ENCODE measurements at regions not wholly inside any gene's neighbourhood (a gene's known extent, or its start where the extent isn't known, plus 50 kb on each side); places are given as distances from the start of the nearest gene placed in this dataset.

DNA sequence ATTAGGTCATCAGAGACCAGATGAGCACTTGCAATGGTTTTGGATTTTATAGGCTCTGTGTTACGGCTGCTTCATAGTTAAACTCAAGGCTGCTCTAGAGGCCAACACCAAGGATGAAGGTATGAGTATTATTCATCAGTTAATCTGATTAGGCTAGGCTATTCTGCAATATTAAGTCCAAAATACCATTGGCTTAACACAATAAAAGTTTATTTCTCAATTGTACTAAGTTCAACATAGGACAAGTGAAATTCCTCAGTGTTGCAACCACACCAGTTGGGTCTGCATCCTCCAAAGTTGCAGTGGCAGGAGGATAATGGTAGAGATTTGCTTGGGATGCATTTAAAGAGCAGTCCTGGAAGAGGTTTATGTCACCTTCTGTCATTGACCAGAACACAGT is 538.3 kb upstream of the CDH2 start:
- peak; percentile 81 for DNase-seq (ENCODE audit: low read depth)

DNA sequence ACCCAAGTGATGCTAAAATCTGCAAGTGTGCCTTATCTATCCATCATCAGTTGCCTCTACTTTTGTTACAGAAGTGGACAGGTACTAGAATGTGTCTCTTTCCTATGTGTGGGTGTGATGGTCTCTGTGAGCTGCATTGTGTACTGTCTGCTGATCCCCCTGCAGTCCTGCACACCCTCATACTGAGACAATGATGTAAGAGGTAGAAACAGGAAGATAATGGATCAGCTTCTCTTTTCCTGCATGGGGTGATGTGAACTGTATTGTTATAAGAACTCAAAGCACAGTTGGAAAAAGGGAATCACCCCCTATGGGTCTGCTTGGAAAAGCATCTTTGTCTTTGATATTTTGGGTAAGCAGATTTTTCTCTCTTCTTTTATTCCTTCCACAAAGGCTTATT is 537.6 kb upstream of the CDH2 start:
- DNase-seq (ENCODE audit: low read depth) = no peak

DNA sequence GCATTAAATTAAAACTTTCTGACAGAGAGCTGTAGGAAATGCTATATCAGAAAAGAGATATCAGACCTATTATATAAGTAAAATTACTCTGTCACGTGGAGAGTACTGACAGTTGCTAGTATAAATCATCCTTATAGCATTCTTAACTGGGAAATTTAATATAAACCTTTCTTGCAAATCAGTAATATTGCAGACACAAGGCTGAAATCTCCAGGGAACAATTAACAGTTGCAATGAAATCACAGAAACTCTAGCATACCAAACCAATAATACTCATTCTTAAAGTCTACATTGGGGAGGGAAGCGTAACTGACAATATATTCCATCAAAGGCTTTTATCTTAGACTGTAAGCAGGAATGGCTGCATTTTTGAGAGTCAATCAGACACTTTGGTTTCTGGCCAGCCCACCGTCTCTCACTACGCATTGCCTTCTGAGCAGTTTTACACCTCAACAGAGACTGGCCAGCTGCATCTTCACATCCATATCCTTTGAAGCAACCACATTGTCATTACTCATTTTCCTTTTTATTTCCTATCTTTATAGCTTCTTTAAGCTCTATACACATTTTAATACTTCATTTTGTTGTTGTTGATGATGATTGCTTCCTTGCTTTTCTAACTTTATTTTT is 536.0 kb upstream of the CDH2 start:
- DNase-seq (ENCODE audit: low read depth) = no peak

DNA sequence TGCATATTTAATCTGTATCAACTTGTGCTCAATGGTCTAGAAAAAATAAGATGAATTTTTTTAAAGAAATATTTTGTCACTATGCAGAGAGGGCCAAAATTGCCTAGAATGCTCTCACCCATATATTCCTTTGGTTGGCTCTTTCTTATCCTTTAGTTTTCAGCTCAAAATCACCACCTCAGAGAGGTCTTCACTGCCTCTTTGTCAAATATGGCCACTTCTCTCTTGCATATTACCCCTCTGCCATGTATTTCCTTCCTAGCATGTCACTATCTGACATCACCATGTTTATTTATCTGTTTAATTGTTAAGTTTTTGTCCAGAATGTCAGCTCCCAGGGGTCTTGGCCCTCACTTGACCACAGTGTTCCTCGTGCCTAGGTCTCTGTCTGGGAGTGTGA is 535.2 kb upstream of the CDH2 start:
- no peak for DNase-seq (ENCODE audit: low read depth)

DNA sequence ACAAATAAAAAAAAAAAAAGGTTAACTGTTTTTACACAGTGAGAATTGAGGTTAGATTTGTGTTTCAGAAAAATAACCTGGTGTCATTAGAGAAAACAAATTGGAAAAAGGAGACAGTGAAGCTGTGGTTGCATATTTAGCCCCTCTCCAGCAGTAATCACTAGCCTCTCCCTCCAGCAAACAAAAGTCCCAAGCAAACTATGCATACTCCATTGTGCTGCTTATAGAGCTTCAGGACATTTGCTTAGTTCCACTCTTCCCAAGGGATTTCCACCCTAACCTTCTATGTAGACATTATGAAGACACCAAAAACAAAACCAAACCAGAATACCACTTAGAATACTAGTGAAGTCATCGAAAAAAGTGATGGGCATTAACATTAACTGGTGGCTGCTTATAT is 534.2 kb upstream of the CDH2 start:
- DNase-seq (ENCODE audit: low read depth) = no peak

DNA sequence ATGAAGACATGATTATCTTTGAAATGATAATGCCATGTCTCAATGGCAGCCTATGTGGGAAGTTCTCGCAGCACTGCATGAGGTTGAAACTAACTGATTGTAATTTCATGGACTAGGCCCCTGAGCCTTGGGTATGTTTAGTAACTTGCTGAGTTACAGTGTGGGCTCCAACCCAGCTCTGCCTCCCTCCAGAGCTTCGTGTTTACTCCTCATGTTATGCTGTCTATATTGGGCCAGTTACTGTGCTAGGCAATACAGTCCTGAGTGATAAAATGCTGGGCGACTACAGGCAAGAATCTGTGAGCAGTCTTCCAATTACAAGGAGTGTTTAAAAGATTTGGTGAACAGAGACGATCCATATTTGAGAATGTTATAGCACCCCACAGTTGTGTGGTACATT is 530.1 kb upstream of the CDH2 start:
- DNase-seq (ENCODE audit: low read depth) = no peak

DNA sequence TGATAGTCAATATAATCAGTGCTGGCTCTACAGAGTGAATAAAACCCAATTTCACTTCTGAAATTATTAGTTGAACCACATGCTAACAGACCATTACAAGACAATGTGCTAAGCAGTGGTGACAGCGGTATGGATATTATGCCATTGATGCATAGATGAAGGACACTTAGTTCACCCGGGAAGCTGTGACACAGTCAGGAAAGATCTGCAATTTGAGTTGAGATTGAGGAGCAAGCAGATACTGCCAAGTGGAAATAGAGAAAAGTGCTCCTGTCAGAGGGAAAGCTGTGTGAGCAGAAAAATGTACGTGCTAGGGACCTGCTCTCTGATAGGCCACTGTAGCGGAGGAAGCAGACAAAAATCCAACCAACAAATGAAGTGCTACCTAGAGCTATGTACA is 529.5 kb upstream of the CDH2 start:
- no peak for DNase-seq (ENCODE audit: low read depth)

DNA sequence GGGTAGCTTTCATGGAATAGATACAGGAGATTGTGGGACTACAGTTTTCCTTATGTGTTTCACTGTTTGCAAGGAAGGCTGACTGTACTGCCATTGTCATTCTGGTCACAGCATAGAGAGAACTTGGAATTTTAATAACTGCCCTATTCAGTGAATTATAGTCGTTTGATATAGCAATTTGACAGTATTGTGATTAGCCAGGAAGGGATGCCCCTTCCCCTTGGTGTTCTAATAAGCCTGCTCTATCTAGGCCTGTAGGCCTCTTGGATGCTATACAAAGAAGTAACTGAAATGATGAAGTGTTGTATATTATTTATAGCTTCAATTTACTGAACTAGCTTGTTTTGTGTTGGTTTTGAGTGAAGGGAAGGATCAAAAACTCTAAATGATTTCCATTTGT is 528.6 kb upstream of the CDH2 start:
- no peak for DNase-seq (ENCODE audit: low read depth)

DNA sequence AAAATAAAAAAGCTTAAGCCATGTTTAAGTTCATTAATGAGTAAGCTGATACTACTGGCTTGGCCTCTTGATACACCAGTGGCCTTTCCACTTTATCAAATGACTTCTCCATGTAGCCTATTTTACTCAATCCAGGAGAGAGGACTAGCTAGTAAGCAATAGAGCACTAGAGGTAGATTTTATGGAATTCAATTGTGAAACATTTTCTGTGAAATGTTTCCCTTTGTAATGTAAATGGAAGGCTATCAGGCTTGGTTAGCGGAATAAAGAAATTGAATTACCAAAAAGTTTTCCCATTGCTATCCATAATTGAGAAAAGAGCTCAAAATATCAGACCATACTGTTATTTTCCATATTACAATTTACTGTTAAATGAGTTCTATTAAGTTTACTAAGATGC is 515.4 kb upstream of the CDH2 start:
- DNase-seq (ENCODE audit: low read depth) = no peak

DNA sequence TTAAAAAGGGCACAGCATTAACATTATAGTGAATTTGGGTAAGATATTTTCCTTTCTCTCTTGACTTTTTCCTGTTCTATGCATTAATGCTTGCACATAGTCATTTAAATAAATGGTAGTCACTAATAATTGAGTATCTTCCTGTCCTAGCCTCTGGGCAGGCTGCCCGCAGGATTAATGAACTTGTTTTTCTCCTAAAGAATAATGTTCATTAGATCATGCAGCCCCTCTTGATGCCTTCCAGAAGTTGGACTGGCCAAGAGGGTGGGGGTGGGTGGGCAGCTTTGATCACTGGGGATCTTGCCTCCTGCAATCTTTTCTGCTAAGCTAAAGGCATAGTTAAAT is 514.5 kb upstream of the CDH2 start:
- DNase-seq (ENCODE audit: low read depth) = no peak

DNA sequence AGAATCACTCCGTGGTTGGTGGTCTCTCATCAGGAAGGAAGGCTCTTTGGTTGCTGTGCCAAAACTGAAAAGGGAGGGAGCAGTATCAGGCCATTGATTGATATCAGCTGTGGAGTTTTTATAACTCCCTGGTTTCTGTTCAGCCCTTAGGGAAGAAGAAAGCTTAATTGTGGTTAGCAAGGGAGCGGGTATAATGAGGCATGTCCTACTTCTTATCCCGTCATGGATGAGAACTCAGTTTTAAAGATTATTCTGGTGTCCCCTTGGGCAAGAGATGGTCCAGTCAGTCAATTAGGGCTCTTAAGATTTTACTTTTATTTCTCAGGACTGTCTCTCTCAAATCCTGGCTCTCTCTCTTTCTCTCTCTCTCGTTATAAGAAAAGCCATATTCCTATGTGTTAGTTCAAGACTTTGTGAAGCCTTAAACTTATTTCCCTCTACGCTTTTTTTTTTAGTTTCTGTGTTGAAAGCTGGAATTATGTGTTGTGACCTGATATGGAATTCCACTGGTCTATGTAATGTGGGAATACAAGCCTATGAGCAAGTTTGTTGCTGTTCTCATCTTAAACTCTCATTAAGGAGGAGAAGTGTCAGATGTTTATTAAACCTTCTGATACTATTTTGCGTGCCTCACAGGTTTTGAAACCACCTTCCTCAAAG is 514.0 kb upstream of the CDH2 start:
- no peak for DNase-seq (ENCODE audit: low read depth)

DNA sequence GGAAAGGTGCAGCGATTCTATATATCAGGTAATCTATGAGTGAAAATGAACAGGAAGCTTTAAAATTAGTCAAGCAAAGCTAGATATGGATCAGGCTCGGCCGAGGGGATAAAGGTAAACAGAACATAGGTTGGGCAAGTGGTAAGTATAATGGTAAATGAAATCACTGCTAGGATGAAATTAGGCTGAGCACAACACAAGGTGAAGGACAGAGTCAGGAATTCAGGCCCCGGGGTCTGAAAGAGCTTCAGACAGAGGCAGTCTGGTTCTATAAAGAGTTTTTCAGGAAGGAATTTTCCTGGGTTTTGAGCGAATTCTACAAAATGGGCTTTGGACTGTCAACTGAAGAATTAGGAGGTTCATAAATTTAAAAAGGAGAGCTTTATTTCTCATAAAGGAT is 513.2 kb upstream of the CDH2 start:
- no peak for DNase-seq (ENCODE audit: low read depth)

DNA sequence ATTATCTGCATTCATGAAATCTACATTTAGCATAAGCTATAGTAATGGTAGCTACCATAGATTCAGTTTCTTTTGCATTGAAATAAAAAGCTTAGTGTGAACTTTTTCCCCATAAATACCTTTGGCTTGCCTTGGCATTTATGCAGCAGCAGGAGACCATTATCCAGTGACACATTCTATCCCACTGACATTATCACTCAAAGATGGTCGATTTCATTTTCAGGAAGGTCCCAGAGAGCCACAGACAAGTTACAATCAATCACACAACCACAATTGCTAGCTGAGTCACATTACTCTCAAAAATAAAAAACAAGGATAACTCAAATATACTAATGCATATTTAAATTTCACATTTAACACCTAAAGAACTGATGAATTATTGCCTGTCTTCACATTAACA is 512.7 kb upstream of the CDH2 start:
- peak; percentile 13 for DNase-seq (ENCODE audit: low read depth)

DNA sequence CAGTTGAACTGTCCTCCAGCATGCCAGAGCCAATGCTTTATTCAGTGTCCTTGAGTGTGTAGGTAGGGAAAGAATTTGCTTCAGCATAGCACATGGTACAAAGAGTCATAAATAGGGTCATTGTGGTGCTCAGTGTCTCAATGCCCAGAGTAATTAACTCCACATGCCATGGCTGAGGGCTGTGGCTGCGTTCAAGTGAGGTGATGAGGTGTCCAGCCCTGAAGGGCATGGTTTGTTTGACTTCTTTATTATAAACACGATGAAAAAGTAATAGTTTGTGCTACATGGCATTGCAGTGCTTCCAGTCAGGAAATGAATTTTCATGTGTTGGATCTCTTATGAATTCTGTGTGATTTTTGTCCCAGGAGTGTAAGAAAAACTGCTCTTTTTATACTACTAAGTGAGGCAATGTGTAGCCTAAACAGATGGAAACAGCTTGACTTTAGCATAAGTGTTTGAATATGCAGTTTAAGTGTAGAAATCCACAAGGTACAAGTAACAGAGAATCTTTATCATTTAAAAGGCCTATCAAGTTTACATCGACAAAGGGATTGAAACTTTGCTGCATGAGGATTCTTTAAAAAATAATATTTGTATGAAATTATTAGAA is 507.9 kb upstream of the CDH2 start:
- DNase-seq (ENCODE audit: low read depth) = no peak

DNA sequence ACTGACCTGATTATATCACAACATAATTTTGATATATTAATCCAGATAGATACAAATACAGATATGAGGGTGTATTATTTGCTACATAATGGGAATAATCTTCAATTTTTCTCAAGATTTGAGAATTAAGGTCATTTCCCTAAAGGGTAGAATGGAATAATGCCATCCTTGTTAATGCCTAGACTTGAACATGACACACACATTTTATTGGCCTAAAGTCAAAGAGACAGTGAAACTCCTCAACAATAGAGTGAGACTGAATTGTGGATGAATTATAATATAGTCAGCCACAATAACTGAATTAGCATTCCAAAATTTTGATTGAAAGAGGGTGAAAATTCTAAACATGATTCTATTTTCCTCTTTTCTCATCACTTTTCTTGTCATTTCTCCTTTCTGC is 506.0 kb upstream of the CDH2 start:
- DNase-seq (ENCODE audit: low read depth) = no peak

DNA sequence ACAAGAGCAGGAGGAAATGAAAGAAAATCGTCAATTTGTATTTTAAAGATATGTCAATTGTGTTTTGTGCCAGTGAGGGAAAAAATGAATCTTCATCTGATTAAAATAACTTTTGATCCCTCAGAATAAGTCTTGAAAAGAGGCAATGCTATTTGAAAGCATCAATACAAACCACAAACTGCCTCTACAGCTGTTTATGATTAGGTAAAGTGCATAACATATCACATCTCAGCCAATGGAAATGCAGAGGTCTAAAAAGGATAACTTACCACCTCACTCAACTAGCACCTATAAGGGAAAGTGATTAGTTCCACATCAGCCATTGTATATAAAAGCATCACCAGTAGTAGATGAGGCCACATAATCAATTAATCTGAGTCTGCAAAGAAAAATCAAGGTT is 492.2 kb upstream of the CDH2 start:
- DNase-seq (ENCODE audit: low read depth) = no peak

DNA sequence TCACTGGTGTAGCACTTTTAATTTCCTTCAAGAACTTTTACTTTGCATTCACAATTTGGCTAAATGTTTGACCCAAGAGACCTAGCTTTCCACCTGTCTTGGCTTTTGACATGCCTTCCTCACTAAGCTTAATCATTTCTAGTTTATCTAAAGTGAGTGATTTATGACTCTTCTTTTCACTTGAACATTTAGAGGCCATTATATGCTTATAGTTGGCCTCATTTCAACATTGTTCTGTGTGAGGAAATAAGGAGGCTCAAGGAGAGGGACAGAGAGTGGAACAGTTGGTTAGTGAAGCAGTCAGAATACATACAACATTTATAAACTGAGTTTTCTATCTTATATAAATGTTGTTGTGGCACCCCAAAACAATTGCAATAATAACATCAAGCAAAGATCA is 489.3 kb upstream of the CDH2 start:
- peak; percentile 20 for DNase-seq (ENCODE audit: low read depth)

DNA sequence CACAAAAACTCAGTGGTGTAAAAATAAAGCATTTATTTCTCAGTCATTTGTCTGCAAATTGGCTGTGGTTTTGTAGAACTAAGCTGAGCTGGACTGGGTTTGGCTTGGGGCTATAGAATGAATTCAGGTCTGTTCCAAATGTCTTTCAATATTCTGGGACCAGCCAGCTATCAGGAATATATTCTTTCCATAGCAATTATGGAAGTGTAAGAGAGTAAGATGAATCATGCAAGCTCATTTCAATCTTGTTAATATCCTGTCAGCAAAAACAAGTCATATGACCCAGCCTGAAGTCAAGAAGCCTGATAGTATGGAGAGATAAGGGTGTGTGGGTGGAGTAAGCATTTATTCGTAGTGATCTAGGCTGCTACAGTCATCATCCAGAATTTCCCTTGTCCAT is 481.0 kb upstream of the CDH2 start:
- peak; percentile 75 for DNase-seq (ENCODE audit: low read depth)

DNA sequence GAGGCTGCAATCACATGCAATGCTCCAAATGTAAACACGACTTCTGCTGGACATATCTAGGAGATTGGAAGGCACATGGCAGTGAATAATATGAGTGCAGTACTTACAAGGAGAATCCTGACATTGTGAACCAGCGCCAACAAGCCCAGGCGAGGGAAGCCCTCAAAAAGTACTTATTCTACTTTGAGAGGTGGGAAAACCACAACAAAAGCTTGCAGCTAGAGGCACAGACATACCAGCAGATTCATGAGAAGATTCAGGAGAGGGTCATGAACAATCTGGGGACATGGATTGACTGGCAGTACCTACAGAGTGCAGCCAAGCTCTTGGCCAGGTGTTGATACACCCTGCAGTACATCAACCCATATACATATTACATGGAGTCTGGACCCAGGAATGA is 475.7 kb upstream of the CDH2 start:
- no peak for DNase-seq (ENCODE audit: low read depth)

DNA sequence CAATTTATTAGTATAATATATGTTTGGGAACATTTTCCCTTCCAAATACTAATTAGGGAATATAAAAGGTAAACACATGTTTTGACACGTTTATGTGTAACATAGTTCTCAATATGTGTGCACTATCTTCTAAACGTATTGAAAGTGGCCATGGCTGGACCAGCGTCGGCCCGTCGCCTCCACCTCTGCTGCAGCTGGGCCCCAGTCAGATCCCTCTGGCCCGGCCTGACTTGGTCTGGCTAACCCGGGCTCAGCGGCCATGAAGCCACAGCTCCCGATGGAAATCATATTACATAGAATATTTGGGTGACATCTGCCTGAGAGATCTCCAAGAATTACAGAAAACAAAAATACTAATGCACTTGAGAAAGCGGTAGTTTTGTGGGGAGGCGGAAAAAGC is 474.4 kb upstream of the CDH2 start:
- DNase-seq (ENCODE audit: low read depth) = no peak

DNA sequence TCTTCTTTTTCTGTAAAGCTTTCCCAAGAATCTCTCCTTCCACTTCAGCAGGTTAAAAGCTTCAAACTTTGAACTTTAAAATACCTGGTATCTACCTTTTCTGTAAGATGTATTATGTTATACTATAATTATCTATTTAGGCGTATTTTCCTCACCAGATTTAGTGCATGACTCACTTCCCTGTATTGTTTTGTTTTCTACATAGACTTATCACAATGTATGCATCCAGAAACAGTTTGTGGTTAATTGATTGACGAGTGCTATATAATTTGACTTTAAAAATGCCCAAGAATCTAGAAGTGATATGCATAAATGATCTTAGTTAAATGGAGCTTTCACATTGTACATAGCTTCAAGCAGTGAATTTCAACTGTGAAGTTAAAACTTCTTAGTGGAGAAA is 473.9 kb upstream of the CDH2 start:
- DNase-seq (ENCODE audit: low read depth) = no peak

DNA sequence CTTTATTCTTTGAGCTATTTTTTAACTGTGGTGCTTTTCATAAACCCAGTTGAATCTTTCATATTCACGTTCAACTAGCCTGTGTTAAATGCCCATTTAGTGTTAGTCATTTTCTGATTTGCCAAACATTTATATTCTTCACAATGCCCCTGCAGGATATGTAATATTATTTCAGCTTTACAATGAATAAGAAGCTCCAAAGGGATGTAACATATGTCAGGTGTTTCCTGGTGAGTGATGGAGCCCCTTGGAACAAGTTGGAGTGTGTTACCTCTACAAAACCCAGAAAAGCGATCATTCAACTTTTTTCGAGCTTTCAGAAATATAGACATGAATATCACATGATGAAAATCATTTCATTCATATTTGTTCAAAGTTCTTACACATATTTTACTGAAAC is 471.0 kb upstream of the CDH2 start:
- DNase-seq (ENCODE audit: low read depth) = no peak

DNA sequence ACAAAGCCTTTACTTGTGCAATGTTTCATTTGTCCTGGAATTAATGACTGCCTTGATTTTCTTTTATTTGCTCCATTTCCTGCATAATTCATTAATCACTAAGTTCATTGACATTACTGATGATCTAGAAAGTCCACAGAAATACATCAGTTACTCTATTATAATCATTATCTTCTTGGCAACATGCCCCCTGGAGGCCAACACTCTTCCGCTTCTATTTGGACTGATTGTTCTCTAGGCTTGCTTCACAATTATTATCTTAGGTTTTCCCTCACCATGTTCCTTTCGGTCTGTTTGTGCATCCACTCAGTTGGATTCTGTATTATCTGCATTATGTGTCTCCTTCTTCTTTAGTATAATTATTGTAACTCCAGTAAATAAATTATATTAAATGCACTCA is 461.0 kb upstream of the CDH2 start:
- no peak for DNase-seq (ENCODE audit: low read depth)

DNA sequence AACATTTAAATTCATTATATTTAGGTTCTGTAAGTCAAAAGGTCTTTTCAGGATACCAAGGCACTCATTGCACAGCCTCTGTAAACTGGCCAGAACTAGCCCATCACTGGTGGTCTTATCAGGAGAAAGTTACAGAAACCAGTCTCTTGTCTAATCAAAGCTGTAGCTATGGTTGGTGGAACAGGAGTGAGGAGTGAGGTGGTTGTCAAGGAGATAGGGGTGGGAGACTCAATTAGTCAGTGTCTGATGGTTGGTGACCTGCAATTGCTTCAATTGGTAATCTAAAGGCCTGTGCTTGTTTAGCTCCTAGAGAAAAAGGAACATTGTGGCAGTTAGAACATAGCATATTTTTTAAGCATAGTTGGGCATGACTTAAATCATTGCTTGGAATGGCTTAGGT is 458.6 kb upstream of the CDH2 start:
- DNase-seq (ENCODE audit: low read depth) = no peak
